DMS79 (cell line): ENCODE measurements at regions not wholly inside any gene's neighbourhood (a gene's known extent, or its start where the extent isn't known, plus 50 kb on each side); places are given as distances from the start of the nearest gene placed in this dataset.

Experiments
- DNase-seq: peaks from one replicate; lab custom pipeline; 2025; lab: John Stamatoyannopoulos, UW

DNA sequence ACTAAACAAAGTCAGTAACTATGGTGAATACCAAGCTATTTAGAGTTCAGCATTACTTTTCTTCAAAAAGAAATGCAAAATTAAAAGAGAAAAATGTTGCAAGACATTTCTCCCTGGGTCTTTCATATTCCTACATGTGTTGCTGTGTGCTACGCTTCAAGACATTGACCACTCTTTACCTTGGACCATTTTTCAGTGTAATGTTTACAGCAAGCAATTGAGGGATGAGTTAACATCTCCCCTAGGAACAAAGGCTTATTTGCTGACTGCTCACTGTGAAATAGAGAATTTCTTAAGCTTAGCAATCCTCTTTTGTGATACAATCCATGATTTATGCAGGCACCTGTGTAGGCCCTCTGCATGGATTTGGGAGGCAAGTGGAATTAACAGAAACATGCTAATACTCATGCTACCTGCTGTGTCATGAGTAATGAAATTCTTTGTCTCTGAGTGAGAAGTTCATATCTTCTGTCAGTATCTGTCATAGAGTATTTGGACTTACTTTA, 1202.9 kb upstream of the CDH8 start:
- DNase-seq = no peak

GRCh38 chr16:63230421-63231040, 1194.3 kb upstream of the CDH8 start:
- no peak for DNase-seq

- DNase-seq = no peak
Observed at GRCh38 chr16:63228259-63228658, 1192.0 kb upstream of the CDH8 start.

DNA sequence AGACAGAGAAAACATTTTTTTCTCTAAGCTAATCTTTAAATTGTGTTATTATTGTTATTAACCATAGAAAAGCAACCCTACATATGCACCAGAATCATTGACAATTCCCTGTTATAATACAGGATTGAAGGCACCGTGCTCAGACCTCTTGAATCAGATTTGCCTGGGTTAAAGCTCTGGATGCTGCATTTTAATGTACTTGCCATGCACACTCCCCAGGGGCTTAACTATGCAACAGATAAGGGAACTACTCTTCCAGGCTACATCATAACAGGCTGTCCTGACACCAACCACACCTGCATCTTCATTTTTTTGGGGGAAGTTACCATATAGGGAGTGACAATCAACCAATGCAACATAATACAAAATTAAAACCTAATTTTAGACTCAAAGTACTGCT, 1187.6 kb upstream of the CDH8 start:
- no peak for DNase-seq

DNA sequence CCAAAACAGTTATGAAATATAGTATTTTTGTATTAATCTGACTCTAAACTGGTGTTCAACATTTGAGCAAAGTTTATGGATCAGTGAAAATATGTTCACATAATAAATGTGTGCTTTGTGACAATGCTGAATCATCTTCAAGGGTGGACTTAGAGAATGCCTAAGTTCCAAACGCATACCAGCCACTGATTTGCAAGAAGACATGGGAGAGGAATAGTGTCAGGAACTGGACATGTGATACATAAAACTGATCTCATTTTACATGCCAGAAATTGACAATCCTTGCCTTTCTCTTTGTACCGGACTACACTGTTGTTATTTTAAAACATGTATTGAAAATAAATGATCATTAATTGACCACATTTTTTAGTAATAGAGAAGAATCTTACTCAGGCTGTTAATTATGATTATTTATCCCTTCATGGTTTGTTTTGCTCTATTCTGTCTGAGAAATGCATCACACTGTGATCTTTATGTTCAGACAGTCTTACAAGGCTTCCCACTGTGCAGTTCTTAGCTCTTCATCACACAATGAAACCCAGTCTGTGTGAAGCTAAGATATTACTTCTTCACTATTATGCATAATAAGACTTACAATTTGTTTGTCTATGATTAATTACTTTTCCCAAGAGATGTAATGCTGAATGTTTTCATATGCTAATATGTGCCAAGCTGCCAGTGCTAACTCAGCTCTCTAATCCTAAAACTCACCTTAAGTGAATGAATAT, 1180.6 kb upstream of the CDH8 start:
- no peak for DNase-seq

DNA sequence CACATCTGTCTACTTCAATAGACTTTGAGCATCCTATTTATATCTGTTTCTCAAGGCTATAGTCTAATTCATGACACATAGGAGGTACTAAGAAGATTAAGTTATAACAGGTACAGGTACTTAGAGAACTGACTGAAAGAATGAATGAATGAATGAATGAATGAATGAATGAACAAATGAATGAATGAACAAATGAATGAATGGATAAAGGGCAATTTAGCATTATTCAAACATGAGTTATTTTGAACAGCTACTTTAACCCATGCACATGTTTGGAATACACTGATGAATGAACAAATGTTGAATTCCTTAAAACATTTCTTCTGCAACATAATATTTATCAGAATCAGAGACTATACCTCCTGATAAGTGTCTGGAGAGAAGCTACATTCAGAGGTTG, 1165.6 kb upstream of the CDH8 start:
- no peak for DNase-seq

GRCh38 chr16:63200940-63201339, 1164.7 kb upstream of the CDH8 start:
- no peak for DNase-seq

- no peak for DNase-seq
Observed at GRCh38 chr16:63195336-63195735, 1159.1 kb upstream of the CDH8 start.

- DNase-seq = no peak
Observed at GRCh38 chr16:63192980-63193379, 1156.7 kb upstream of the CDH8 start.

GRCh38 chr16:63188086-63188771, 1152.0 kb upstream of the CDH8 start:
- no peak for DNase-seq

- no peak for DNase-seq
Observed at GRCh38 chr16:63187638-63188037, 1151.4 kb upstream of the CDH8 start.

DNA sequence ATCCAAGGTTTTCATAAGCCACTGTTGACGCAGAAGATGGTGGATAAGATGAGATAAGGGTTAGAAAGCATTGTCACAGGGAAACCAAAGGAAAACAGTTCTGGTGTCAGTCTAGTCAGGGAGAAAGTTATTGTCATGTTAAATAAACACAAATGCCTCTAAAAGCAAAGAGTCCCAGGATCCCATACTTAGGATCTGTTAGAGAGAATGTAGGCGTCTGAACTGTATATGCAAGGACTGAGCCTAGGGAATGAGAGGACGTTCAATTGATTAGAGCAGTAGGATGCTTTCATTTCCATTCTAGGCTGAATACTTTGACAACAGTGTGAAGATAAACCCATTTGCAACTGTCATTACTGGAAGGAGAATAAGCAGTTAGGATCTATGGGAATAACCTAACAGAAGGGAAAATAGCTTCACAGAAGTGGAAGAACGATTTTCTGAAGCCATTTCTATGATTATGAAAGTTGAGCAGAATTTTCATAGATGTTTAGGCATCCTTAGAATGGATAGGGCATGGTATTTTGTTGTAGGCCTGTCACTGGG, 1149.1 kb upstream of the CDH8 start:
- no peak for DNase-seq

GRCh38 chr16:63183743-63184142, 1147.5 kb upstream of the CDH8 start:
- no peak for DNase-seq

DNA sequence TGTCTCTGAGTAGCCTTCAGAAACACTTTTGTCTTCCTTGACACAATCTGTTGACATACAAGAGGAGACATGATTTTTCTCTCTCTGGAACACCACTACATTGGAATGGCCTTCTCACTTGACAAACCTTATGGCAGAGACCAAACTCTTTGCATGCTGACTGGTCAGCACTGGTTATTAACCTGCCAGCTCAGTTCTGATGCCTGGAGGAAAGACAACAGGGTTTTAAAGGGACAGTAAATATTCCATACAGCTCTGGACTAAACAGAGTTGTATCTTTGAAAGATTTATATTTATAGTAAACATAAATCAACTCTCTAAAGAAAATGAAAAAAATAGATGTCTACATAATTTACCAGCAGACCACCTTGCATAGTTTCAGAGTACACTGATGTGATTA, 1139.1 kb upstream of the CDH8 start:
- no peak for DNase-seq

DNA sequence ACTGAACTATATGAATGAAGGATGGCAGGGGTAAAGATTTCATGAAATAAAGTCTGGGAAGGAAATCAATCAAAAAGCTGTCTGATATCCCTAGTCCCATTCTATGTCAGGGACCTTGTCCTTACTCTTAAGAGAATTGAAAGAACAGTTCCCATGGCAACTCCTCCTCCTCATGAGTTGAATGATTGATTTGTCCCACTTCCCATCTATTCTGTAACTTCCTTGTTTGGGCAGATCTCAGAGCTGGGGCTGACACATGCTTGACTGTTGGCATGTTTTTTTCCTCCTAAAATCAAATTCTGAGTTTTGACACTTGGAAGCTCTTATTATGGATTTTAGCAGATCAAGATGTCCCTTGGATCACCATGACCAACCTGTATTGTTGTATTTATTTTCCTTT, 1138.6 kb upstream of the CDH8 start:
- no peak for DNase-seq

DNA sequence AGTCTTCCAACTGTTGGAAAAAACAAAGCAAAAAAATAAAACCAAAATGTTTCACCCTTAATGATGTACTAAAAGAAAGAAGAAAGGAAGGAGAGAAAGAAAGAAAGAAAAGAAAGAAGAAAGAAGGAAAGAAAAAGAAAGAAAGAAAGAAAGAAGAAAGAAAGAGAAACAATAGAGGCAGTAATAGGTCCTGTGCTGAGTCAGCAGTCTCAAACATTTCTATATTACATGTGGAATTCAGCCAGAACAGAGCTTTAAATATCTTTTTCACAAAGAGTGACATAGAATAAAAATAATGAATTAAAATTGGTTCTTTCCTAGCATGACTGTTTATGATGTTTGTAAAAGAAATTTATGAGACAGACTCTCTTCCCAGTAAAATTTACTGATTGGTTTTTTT, 1135.3 kb upstream of the CDH8 start:
- DNase-seq = no peak

GRCh38 chr16:63169100-63169499, 1132.9 kb upstream of the CDH8 start:
- no peak for DNase-seq

DNA sequence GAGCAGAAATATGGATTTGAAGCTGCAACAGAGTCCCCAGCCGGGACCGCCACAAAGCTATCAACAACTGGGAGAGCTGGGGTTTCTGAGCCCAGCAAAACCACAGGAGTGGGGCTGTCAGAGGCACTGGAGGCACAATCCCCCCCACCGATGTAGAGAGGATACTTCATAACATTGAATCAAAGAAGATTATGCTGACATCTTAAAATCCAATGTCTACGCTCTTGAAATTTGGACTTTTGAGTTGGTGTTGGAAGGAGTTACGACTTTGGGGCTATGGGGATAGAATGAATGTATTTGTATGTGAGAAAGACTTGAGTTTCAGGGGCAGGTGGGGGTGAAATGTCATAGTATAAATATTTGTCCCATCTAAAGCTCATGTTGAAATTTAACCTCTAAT, 1121.6 kb upstream of the CDH8 start:
- no peak for DNase-seq

- DNase-seq = no peak
Observed at GRCh38 chr16:63146251-63146650, 1110.0 kb upstream of the CDH8 start.

- DNase-seq = no peak
Observed at GRCh38 chr16:63145411-63145810, 1109.2 kb upstream of the CDH8 start.

- DNase-seq = no peak
Observed at GRCh38 chr16:63135069-63135468, 1098.8 kb upstream of the CDH8 start.

DNA sequence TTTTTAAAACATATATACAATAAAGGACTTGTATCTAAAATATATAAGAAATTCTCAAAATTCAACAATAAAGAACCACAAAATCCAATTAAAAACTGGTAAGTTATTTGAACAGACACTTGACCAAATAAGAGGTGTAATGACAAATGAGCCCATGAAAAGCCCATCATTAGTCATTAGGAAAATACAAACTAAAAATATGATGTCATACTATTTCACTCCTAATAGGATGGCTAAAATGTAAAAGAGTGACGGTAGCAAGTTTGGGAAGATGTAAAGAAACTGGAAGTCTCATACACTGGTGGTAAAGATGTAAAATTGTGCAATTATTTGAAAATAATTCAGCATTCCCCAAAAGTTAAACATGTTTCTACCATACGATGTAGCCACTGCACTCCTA, 1095.3 kb upstream of the CDH8 start:
- no peak for DNase-seq

GRCh38 chr16:63130942-63131341, 1094.7 kb upstream of the CDH8 start:
- no peak for DNase-seq
